ENCODE measurements at regions not wholly inside any gene's neighbourhood (a gene's known extent, or its start where the extent isn't known, plus 50 kb on each side); places are given as distances from the start of the nearest gene placed in this dataset.

GRCh38 chr2:142599504-142599903 lies 278.0 kb upstream of the KYNU start:
- H3K4me3 ChIP-seq (ENCODE audit: low read depth, low read length) = no peak overlapping the region
- no peak for DNase-seq (ENCODE audit: low read depth)
- no peak for TF ChIP-seq CTCF (IDR thresholded peaks at IDR 0.05; ENCODE audit: insufficient read depth, low read depth, low read length, missing control alignments)

- no peak for TF ChIP-seq CTCF (IDR thresholded peaks at IDR 0.05; ENCODE audit: insufficient read depth, low read depth, low read length, missing control alignments)
- H3K4me3 ChIP-seq (ENCODE audit: low read depth, low read length) = no peak overlapping the region
- DNase-seq (ENCODE audit: low read depth) = no peak
These were observed 278.6 kb upstream of the KYNU start for GRCh38 chr2:142598846-142599245.

- no peak for TF ChIP-seq CTCF (IDR thresholded peaks at IDR 0.05; ENCODE audit: insufficient read depth, low read depth, low read length, missing control alignments)
- no peak for DNase-seq (ENCODE audit: low read depth)
- H3K4me3 ChIP-seq (ENCODE audit: low read depth, low read length) = no peak overlapping the region
These were observed 281.0 kb upstream of the KYNU start for GRCh38 chr2:142596334-142597088.

- no peak for DNase-seq (ENCODE audit: low read depth)
- TF ChIP-seq CTCF (IDR thresholded peaks at IDR 0.05; ENCODE audit: insufficient read depth, low read depth, low read length, missing control alignments) = no peak
These were observed 282.5 kb upstream of the KYNU start for GRCh38 chr2:142594935-142595334.

GRCh38 chr2:142592171-142592570 lies 285.3 kb upstream of the KYNU start:
- no peak overlapping the region for H3K4me3 ChIP-seq (ENCODE audit: low read depth, low read length)
- no peak for DNase-seq (ENCODE audit: low read depth)
- no peak for TF ChIP-seq CTCF (IDR thresholded peaks at IDR 0.05; ENCODE audit: insufficient read depth, low read depth, low read length, missing control alignments)

More at GRCh38 chr2:142594935-142595334, 282.5 kb upstream of the KYNU start:
- H3K4me3 ChIP-seq (ENCODE audit: low read depth, low read length) = no peak overlapping the region

- no peak for DNase-seq (ENCODE audit: low read depth)
- TF ChIP-seq CTCF (IDR thresholded peaks at IDR 0.05; ENCODE audit: insufficient read depth, low read depth, low read length, missing control alignments) = no peak
- no peak overlapping the region for H3K4me3 ChIP-seq (ENCODE audit: low read depth, low read length)
These were observed 286.0 kb upstream of the KYNU start for GRCh38 chr2:142591420-142591819.

- no peak for DNase-seq (ENCODE audit: low read depth)
- no peak for TF ChIP-seq CTCF (IDR thresholded peaks at IDR 0.05; ENCODE audit: insufficient read depth, low read depth, low read length, missing control alignments)
- no peak overlapping the region for H3K4me3 ChIP-seq (ENCODE audit: low read depth, low read length)
These were observed 289.2 kb upstream of the KYNU start for GRCh38 chr2:142588269-142588668.

Measured in GM12865 (cell line).